Common myeloid progenitor, CD34-positive (primary cell): ENCODE measurements at regions not wholly inside any gene's neighbourhood (a gene's known extent, or its start where the extent isn't known, plus 50 kb on each side); places are given as distances from the start of the nearest gene placed in this dataset.

Experiments
- CTCF ChIA-PET: fragments of 350-600 bp; sonication (Branson Sonifier 250); formaldehyde crosslinking; loops from one replicate; lab custom pipeline; 2021; ENCODE audit warnings: antibody characterized with exemption; lab: Charles Lee
- POLR2A ChIA-PET: fragments of 350-600 bp; sonication (Branson Sonifier 250); formaldehyde crosslinking; loops from one replicate; lab custom pipeline; 2021; ENCODE audit warnings: antibody characterized with exemption; lab: Charles Lee
- DNase-seq, 3 donors: peaks; one replicate each; pipeline versions ENCODE4 v3.0.0 to v3.0.0-alpha.2; 2013
- H3K27ac ChIP-seq, 2 experiments: 1 replicate in 1 of 2; 2 replicates in 1 of 2; pipeline ENCODE4 v1.7.0; 2013; ENCODE audit warnings: inconsistent platforms in 2 of 2, low read length in 2 of 2, mild to moderate bottlenecking in 2 of 2, low read depth in 1 of 2, moderate library complexity in 1 of 2; ENCODE audit not compliant: severe bottlenecking in 2 of 2, insufficient read depth in 1 of 2, poor library complexity in 1 of 2
- H3K27me3 ChIP-seq, 5 experiments: replicated peaks in 2 of 5; 1 replicate in 3 of 5; 2 replicates in 2 of 5; pipeline versions ENCODE4 v1.6.1 to v1.7.0; 2013; ENCODE audit warnings: low read length in 4 of 5, mild to moderate bottlenecking in 2 of 5, moderate library complexity in 2 of 5, inconsistent platforms in 1 of 5; ENCODE audit not compliant: insufficient read depth in 5 of 5, control insufficient read depth in 4 of 5
- H3K36me3 ChIP-seq, 4 experiments: 1 replicate in 2 of 4; 2 replicates in 2 of 4; pipeline versions ENCODE4 v1.6.1 to v1.7.0; 2013; ENCODE audit warnings: low read length in 3 of 4, control low read depth in 1 of 4, mild to moderate bottlenecking in 1 of 4; ENCODE audit not compliant: control insufficient read depth in 4 of 4, insufficient read depth in 4 of 4
- H3K4me1 ChIP-seq, 4 experiments: 1 replicate in 3 of 4; 2 replicates in 1 of 4; pipeline versions ENCODE4 v1.6.1 to v1.7.1; 2013; ENCODE audit warnings: low read length in 3 of 4, mild to moderate bottlenecking in 3 of 4, control low read depth in 1 of 4, inconsistent platforms in 1 of 4, moderate library complexity in 1 of 4; ENCODE audit not compliant: control insufficient read depth in 4 of 4, insufficient read depth in 4 of 4; ENCODE audit errors: control extremely low read depth in 1 of 4
- H3K4me3 ChIP-seq, 7 experiments: 1 replicate in 4 of 7; 2 replicates in 3 of 7; pipeline versions ENCODE4 v1.5.1 to v1.7.0; 2013; ENCODE audit warnings: mild to moderate bottlenecking in 7 of 7, low read length in 6 of 7, moderate library complexity in 6 of 7, inconsistent platforms in 2 of 7, low read depth in 2 of 7, control low read depth in 1 of 7; ENCODE audit not compliant: insufficient read depth in 4 of 7, control insufficient read depth in 1 of 7; ENCODE audit errors: extremely low read depth in 1 of 7
- H3K9me3 ChIP-seq, 5 experiments: 1 replicate in 4 of 5; 2 replicates in 1 of 5; pipeline versions ENCODE4 v1.6.1 to v1.7.1; 2013; ENCODE audit warnings: low read length in 4 of 5, mild to moderate bottlenecking in 2 of 5, inconsistent platforms in 1 of 5, low read depth in 1 of 5, moderate library complexity in 1 of 5; ENCODE audit not compliant: control insufficient read depth in 4 of 5, insufficient read depth in 2 of 5; ENCODE audit errors: control extremely low read depth in 1 of 5
- WGBS: methylation state at CpG from one replicate; pipeline ENCODE4 v1.1.5; 2013; ENCODE audit not compliant: insufficient coverage; 5-methylcytosine and 5-hydroxymethylcytosine counted together

DNA sequence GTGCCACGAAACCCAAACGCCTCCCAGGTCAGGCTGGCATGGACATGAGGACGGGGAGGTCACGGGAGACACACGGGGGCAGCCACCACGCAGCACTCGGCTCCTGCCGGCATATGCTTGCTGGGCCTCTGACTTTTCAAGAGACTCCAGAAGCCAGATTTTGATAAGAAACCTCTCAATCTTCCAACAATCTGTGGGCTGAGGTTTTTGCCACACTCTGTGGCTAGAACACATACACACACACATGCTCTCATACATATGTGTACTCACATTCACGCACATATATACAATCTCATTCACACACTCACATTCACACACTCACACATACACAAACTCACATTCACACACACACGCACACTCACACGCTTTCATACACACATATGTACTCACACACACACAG, 86.7 kb upstream of the LINGO1 start:
- POLR2A ChIA-PET: no interaction called here
- H3K4me3 ChIP-seq: no peak overlapping the region
- CTCF ChIA-PET: no interaction called here
- no peak overlapping the region for H3K27ac ChIP-seq
- WGBS: 93% methylated on average over 10 of the region's 11 CpGs
- peaks cover 0 to 9% (median 0%) of the 10 kb centered on the region in 5 experiments for H3K27me3 ChIP-seq
- peak in 2 of 3 donors; percentile 3 to 7 for DNase-seq
- no peaks in the 10 kb centered on the region for H3K36me3 ChIP-seq
- H3K9me3 ChIP-seq: no peaks in the 10 kb centered on the region
- H3K4me1 ChIP-seq: peaks cover 0 to 11% (median 3%) of the 10 kb centered on the region in 4 experiments

DNA sequence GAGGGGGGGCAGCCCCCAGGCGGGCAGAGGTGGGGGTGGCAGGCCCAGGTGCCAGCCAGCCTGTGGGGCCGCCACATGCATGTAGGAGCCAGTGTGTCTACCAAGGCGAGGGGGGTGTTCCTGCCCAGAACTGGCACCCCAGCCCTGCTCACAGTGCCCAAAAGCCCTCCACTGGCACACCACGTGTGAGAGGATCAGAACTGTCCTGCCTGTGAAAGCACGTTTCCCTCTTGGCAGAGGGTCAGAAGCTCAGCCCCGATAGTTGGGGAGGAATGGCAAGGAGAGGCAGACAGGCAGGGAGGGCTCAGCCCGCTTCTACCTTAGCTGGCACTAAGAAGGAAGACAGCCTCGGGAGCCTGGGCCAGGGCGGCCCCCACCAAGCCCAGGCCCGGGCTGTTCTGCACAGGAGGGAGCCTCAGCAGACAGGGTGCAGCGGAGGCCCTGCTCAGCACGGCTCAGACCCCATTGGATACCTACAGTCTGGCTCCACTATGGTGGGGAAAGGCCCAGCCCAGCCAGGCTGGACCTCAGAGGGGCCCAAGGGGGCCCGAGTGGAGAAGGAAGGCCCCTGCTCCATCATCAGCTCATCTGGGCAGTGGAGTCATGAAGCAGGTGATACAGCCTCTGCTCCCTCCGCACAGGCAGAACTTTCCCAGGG, 84.8 kb upstream of the LINGO1 start:
- WGBS: 63% methylated on average over 10 of the region's 14 CpGs
- no peak for DNase-seq
- Histone ChIP-seq H3K36me3 (no peaks in the 10 kb centered on the region), H3K4me3 (no peak overlapping the region), H3K4me1 (peaks cover 0 to 11% (median 3%) of the 10 kb centered on the region in 4 experiments), H3K27ac (no peak overlapping the region), H3K9me3 (no peaks in the 10 kb centered on the region), H3K27me3 (peaks cover 0 to 9% (median under 1%) of the 10 kb centered on the region in 5 experiments)
- ChIA-PET POLR2A (no interaction called here), CTCF (no interaction called here)

DNA sequence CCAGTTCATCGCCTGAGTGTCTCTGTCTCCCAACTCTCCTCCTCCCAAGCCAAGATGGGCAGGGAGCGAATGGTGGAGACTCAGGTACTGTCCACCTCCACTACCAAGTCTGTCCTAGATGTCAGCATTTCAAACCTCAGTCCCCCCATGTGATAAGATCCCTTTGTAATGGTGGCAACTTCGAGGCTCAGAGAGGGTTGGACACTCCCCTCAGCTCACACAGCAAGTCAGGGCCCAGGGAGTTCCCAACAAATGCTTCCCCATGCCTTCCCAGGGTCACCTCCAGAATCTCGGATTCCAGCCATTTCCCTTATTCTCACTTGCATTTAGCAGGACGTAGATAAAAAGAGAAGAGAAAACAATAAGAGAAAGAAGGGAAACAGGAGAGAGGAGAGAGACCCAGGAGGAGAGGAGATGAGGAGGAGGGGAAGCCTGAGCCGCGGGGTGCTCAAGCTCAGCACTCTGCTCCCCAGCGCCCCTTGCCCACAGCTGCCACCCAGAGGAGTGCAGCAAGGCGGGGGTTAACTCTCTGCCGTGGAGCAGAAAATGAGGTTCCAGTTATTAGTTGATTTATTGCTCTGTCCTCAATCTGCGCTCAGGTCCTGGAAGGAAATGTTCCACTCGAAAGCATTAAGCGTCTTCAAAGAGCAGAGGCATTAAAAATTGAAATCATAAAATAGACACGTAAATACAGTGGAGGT, 84.1 kb upstream of the LINGO1 start:
- Histone ChIP-seq H3K4me1 (peaks cover 0 to 11% (median 3%) of the 10 kb centered on the region in 4 experiments), H3K27ac (no peak overlapping the region), H3K9me3 (no peaks in the 10 kb centered on the region), H3K4me3 (no peak overlapping the region), H3K36me3 (no peaks in the 10 kb centered on the region), H3K27me3 (peaks cover 0 to 7% (median 2%) of the 10 kb centered on the region in 5 experiments)
- POLR2A ChIA-PET: no interaction called here
- WGBS: 23% methylated on average over 12 of the region's 14 CpGs
- peak in 2 of 3 donors; percentile 9 to 40 for DNase-seq
- CTCF ChIA-PET: no interaction called here

DNA sequence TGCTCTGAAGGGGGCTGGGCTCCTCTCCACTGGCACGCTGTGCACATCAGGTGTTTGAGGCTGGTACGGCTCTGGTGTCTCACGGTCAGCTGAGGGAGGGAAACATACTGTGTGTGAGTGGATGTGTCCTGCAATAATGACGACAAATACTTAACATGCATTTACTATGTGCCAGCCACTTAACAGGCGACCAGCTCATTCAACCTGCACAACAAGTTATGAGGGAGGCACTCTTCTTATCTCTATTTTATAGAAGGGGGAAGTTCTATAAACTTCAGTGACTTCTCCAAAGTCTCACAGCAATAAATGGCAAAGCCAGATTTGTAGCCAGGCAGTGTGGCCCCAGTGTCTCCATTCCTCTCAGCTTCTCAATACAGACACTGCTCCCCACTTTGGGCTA, 83.1 kb upstream of the LINGO1 start:
- Histone ChIP-seq H3K36me3 (no peaks in the 10 kb centered on the region), H3K27me3 (peaks cover 0 to 7% (median 2%) of the 10 kb centered on the region in 5 experiments), H3K9me3 (no peaks in the 10 kb centered on the region), H3K4me1 (peaks cover 0 to 11% (median 3%) of the 10 kb centered on the region in 4 experiments), H3K27ac (no peak overlapping the region), H3K4me3 (no peak overlapping the region)
- no peak for DNase-seq
- POLR2A ChIA-PET: no interaction called here
- CTCF ChIA-PET: no interaction called here
- 100% methylated on average over 1 of the region's 5 CpGs for WGBS

DNA sequence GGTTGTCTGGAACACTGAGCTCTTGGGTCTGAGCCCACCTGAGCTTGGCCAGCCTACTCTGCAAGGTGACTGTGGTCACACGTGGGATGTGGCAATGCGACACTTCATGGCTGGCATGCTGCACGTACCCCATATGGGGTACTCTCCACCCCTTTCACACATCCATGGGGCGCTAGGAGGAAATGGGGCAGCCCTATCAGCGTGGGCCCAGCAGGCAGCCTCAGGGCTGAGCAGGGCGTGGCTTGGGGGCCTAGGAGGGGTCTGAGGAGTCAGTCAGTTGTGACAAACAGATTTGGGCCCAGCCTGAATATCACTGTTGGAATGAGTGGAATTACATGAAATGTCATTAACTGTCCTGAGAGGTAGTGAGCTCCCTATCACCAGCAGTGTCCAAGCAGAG, 82.3 kb upstream of the LINGO1 start:
- peaks cover 0 to 11% (median 3%) of the 10 kb centered on the region in 4 experiments for H3K4me1 ChIP-seq
- ChIA-PET POLR2A (no interaction called here), CTCF (no interaction called here)
- peaks cover 0 to 7% (median 3%) of the 10 kb centered on the region in 5 experiments for H3K27me3 ChIP-seq
- 73% methylated on average over 4 of the region's 6 CpGs for WGBS
- no peaks in the 10 kb centered on the region for H3K9me3 ChIP-seq
- DNase-seq: peak in 1 of 3 donors; percentile 2
- no peak overlapping the region for H3K4me3 ChIP-seq
- H3K27ac ChIP-seq: no peak overlapping the region
- H3K36me3 ChIP-seq: no peaks in the 10 kb centered on the region

DNA sequence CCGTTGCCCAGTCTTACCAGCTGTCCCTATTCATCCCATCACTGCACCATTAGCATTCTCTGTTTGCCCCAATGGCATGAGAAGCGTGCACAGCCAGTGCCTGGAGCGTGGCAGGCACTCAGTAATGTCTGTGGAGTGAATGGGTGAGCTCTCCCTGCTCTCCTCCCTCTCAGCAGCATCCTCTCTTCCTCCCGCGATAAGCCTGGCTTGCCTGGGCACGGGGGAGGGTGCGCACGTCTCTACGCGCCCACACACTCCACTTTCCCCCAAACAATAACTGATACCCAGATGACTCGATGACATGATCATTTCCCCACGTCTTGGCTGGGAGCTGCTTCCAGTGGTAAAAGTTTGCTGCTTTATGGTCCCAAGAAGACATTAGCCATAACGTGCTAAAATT, 81.8 kb upstream of the LINGO1 start:
- no peaks in the 10 kb centered on the region for H3K9me3 ChIP-seq
- ChIA-PET CTCF (no interaction called here), POLR2A (no interaction called here)
- H3K27me3 ChIP-seq: peaks cover 0 to 7% (median 3%) of the 10 kb centered on the region in 5 experiments
- H3K4me3 ChIP-seq: no peak overlapping the region
- no peak overlapping the region for H3K27ac ChIP-seq
- H3K4me1 ChIP-seq: peaks cover 0 to 11% (median 3%) of the 10 kb centered on the region in 4 experiments
- WGBS: 93% methylated on average over 12 of the region's 13 CpGs
- no peak for DNase-seq
- no peaks in the 10 kb centered on the region for H3K36me3 ChIP-seq

DNA sequence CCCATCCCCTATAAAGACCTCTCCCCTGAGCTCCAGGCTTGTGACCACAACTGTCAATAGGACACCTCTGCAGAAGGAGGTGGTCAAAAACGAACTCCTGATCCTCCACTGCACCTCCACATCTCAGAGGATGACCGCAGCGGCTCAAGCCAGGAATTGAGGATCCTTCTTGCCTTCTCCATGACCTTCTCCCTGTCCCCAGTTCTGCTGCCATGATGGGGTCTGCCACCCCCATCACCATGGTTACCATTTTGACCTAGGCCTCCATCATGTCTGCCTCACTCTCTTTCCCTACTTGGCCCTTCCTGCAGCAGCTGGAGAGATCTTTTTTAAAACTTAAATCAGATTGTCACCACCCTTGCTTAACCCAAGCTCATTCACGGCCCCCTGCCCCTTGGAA, 81.3 kb upstream of the LINGO1 start:
- Histone ChIP-seq H3K27ac (no peak overlapping the region), H3K9me3 (no peaks in the 10 kb centered on the region), H3K36me3 (no peaks in the 10 kb centered on the region), H3K27me3 (peaks cover 0 to 7% (median 3%) of the 10 kb centered on the region in 5 experiments), H3K4me1 (peaks cover 0 to 11% (median 3%) of the 10 kb centered on the region in 4 experiments), H3K4me3 (no peak overlapping the region)
- WGBS: 94% methylated on average over 4 of the region's 4 CpGs
- no peak for DNase-seq
- CTCF ChIA-PET: no interaction called here
- POLR2A ChIA-PET: no interaction called here
